ENCODE measurements at regions not wholly inside any gene's neighbourhood (a gene's known extent, or its start where the extent isn't known, plus 50 kb on each side); places are given as distances from the start of the nearest gene placed in this dataset.

DNA sequence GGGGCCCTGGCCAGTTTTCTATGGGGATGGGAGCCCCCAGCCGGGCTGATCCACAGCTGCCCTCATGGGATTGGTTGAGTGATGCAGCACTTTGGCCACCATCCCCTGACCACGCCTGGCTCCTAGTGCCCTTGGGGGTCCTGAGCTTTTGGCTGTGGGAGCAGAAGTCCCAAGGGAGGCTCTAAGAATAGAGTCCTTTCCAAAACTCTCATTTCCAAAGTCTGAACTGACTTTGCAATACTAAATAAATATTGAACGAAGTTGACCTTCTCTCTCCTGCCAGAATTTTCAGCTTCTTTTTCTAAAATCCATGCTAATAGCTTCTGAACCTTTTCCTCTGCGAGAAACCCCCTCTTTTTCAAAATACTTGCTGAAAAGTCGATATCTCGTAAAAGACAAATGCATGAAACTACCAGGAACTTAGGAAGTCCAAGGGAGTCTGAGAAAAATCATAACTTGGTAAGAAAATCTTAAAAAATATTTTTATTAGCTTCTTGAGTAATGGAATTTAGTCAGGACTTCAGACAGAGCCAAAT is 62.7 kb upstream of the IGFBP3 start:
- DNase-seq (ENCODE audit: low spot score) = no peak

DNA sequence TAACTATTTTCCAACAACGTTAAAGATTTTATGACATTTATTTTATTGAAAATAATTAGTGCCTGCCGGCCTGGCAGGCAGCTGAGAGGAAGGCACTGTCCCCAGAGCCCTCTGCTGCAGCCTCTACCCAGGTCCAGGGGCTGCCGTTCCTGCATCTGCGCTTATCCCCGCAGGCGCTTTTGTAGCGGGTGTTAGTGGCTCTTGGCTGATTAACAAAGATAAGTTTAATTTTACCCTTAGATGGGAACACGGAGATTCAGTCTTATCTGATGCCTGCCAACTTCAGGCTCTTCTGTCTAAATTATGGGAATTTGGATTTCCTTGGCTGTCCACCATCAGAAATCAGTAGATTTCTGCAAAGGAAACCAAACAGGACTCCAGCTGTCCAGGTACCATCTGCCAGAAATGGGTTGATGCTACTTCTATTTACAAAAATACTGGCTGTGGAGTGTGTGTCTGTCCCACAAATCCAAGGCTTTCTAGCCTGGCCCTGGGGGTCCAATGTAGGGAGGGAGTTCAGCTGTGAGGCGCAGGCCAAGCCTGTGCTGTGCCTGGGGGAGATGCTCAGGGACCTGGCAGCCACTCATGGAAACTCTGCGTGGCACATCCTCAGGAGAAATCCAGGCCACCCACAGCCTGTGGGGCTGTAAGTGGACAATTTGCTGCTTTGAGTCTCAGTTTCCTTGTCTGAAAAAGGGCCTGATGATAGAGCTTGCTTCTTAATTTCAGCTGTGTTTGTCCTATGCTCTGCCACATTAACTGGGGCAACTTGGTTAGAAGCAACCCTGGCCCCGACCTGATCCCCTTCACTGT is 62.0 kb upstream of the IGFBP3 start:
- no peak for DNase-seq (ENCODE audit: low spot score)

DNA sequence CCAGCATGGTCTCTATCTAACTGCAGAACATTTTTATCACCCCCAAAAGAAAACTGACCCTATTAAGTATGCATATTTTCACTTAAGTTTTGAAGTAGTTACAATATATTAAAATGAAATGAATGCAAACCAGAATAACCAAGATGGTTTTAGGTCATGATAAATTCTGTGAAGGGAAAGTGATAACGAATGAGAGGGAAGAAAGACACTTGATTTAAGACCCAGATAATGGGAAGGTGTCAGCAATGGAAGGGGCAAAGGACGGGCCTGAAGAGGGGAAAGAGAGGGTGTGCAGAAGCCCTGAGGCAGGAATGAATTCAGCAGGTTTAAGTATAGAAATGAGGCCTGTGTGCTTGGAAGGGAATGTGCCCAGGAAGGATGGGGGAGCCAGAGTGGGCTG is 61.1 kb upstream of the IGFBP3 start:
- no peak for DNase-seq (ENCODE audit: low spot score)

DNA sequence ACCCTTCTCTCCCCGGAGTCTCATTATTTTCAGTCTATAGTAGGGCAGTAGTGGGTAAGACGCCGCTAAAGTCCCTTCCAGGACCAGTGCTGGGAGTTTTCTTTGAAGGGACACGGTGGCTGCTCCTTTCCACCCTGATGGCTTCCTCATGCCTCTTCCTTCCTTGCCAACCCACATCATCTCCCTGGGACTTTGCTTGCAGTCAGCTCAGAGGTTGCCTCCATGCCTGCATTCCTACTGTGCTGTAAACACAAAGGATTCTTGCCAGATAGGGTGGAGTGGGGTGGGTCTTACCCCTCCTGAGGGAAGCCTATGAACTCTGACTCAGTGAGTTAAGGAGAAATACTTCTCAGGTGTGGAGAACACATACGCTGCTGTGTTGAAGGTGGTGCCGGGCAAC is 59.9 kb upstream of the IGFBP3 start:
- DNase-seq (ENCODE audit: low spot score) = no peak

DNA sequence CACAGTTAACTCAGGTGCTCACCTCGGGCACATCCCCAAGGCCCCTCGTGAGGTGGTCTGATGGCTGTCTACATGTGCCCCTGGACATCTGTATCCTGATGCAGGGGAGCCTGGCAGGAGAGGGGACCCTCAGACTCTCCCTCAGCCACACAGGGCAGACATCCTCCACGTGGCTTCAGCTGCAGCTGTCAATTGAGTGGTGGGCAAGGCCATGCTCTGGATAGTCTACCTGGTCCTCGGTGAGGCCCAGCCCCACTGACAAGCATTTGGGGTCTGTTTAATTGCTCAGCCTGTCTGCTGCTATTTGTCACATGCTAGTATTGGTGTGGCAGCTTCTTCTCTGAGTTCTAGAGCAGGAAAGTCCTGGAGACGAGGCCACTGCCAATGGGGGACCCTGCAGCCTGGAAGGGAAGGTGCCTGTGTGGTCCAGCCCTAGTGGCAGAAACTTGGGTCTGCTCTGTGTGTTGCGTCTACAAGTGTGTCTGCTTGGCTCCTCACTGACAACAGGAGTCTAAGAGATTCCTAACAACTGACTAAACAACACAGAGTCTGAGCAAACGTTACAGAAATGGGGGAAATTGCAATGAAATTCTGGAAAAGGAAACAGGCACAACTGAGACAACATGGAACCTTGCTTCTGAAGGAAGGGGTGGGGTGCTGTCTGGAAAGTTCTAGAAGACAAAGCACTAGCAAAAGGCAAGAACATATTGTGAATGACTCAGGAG is 59.3 kb upstream of the IGFBP3 start:
- no peak for DNase-seq (ENCODE audit: low spot score)

DNA sequence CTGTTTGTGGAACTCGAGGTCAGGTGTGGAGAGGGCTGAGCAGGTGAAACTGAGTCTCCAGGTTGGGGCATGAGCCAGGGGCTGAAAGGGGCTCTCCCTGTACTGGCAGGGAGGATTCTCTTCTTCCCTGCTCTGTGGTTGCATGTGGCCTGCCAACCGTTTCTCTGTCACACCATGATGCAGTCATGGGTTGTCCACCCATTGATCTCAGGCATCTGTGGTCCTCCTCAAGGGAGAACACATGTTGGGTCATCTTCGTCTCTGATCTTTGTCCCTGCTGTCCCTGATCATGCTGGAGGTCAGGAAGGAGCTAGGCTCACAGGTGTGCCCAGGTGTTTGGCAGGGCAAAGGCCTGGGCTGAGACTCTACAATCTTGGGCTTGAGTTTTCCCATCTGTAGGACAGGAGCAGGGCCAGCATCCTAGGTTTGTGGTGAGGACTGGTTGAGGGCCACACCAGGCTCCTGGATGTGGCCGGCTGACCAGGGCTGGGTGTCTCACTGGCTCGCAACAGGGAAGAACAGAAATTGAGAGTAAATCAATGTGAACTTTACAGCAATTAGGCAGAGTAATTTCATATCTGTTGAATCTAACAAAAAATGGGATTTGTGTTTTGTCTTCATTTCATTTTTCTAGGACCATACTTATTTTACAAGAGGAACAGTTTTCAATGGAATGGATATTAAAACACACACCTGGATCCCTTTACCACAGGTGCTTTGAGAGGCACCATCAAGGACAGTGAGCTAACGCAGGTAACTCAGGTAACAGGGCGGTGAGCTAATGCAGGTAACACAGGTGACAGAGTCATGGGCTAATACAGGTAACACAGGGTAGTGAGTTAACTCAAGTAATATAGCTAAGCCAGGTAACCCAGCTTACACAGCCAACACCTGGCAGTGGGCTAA is 58.5 kb upstream of the IGFBP3 start:
- DNase-seq (ENCODE audit: low spot score) = no peak

DNA sequence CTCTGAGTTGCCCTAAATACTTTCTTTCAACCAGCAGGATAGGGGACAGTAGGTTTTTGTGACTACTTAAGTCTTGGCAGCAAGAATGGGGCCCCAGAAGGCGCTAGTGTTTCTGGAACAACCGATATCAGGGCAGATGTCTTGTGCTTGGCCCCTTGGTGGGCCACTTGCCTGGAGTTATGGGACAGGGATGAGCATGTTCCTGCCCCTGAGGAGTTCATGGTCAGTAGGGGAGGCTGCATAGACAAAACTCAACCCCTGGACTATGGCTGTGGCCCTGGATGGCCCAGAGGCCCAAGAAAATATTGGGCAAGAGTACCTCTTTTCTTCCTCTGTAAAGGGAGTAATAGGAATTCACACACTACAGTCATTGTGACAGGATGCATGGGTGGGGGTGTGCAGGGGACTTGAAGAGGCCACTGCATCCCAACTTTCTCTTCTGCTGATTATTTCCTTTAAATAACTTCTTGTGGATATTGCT is 57.7 kb upstream of the IGFBP3 start:
- DNase-seq (ENCODE audit: low spot score) = no peak

DNA sequence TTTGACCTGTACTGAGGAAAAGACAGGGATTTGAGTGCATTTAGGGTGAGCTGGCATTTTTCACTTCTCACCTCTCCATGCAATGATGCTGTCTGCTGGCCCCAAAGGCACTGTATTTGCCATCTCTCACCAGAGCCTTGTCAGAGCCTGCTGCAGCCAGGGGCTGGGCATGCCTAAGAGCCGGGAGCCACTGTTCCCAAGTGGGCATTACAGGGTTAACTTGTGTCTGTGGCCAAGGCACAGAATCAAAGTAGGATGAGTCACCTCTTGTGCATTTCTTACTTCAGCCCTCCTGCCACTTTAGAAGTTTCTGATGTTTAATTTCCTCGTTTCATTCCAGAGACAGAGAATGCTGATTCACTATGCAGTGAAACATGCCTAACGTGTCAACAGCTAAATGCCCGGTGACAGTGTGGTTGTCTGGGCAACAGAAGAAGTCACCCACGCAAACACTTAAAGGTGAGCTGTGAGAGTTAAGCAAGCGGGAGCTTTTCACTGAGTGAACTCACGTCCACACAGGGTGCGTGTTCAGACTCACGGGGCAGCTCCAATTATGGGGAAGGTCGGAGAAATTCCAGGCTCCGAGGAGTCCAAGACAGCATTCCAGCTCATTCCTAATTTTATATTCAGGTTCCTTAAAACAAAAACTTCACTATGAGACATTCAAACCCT is 57.1 kb upstream of the IGFBP3 start:
- DNase-seq (ENCODE audit: low spot score) = peak; percentile 19

DNA sequence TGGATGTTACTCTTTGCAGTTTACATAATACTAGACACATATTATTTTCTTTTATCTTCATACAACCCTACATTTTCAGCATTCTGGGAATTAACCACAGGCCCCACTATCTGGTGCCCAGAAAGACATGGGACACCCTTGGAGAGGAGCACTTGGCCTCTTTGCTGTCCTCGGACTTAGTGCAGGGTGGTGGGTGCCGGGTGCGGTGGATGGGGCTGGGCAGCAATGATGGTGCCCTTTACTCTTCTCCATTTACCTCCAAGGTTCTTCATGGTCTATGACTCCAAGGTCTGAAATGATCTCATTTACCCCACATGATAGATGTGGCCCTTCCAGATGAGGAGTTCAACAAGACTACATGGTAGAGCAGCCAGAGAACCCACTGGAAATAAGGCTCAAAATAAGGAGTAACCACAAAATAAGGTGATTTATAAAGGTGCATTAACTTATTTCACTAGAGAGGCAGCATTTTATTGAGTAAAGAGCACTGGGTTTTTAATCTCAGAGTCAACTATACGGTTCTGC is 56.2 kb upstream of the IGFBP3 start:
- no peak for DNase-seq (ENCODE audit: low spot score)

DNA sequence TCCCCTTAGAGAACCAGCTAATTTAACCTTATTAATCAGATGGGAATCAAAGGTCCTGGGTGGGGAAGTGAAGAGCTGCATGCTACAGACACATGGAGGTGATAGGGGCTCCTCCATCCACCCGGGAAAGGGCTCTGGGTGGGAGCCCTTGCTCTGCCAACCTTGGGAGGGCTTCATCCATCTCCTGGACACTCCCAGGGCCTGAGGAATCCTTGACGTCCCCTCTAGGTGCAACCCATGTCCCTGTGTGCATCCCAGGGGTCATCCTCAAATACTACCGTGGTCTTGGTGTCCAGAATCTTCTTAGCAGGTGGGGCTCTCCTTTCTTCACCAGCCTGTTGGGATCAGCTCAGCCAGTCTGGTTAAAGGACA is 55.4 kb upstream of the IGFBP3 start:
- no peak for DNase-seq (ENCODE audit: low spot score)

DNA sequence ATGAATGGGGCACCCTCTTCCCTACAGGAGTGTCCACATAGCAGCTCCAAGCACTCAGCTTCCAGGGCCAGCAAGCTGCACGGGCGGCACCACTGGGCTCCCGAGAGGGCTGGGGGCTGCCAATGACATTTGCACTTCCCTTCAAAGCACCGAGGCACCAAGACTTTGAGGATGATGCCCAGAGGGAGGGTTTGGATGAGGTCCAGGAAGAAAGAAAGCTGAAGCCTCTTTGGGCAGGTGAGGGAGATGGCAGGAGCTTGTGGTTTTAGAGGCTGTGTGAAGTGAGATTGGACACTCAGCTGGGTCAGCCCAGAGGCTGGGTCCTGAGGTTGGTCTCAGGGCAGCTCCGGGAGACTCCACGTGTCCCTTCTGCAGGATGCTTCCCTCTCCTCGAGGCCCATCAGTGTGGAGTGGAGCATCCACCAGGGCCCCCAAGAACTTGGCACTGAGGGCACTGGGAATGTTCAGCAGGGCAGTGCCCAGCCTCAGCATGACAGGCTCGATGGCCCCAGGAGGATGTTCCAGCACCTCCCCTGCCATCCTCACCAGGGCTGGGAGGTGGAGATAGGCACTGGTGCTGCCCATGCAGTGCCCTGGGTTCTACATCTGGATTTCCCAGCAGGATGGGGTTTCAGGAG is 54.9 kb upstream of the IGFBP3 start:
- no peak for DNase-seq (ENCODE audit: low spot score)

DNA sequence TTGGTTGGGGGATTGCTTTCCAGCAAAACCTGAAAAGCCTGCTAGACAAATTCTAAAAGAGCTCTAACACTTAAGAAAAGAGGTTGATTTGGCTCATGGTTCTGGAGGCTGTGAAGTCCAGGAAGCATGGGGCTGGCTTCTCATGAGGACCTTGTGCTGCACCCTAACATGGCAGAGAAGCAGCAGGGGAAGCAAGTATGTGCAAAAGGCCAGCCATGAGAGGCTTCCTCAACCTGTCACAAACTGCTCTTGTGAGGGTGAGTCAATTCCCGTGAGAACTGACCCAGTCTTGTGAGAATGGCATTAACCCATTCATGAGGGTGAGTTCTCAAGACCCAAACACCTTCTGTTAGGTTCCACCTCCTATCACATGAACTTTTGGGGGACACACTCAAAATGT is 54.3 kb upstream of the IGFBP3 start:
- DNase-seq (ENCODE audit: low spot score) = no peak

DNA sequence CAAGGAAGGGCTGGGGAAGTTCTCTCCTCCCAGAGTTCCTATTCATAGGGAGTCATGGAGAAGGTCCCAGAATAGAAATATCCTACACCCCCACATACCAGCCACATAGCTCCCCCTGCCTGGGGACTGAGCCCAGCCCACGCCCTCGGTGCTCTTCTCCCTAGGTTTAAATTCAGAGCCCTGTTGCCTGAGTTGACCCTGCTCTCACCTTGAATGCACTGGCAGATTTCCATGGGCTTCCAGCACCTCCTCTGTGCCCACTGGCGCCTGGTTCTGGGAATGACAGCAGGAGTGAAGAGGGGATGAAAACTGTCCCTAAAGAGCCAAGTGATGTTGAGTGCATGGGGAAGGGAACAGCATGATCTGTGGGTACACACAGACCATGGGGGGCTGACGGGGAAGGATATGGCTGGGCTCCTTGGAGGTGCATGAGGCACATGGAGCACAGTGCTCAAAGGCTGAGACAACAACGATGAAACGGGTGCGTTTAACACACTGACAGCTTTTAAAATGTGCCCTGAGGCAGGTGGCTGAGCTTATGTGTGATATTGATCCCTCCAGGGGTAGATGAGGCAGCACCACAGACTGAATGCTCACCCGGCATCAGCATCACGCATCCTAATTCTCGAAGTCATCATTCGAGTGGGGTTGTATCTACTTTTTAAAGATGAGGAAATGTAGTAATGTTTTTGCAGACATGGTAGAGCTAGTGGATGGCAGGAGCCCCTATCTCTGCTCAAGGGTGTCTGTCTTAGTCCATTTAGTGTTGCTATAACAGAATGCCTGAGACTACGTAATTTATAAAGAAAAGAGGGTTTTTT is 53.7 kb upstream of the IGFBP3 start:
- no peak for DNase-seq (ENCODE audit: low spot score)

DNA sequence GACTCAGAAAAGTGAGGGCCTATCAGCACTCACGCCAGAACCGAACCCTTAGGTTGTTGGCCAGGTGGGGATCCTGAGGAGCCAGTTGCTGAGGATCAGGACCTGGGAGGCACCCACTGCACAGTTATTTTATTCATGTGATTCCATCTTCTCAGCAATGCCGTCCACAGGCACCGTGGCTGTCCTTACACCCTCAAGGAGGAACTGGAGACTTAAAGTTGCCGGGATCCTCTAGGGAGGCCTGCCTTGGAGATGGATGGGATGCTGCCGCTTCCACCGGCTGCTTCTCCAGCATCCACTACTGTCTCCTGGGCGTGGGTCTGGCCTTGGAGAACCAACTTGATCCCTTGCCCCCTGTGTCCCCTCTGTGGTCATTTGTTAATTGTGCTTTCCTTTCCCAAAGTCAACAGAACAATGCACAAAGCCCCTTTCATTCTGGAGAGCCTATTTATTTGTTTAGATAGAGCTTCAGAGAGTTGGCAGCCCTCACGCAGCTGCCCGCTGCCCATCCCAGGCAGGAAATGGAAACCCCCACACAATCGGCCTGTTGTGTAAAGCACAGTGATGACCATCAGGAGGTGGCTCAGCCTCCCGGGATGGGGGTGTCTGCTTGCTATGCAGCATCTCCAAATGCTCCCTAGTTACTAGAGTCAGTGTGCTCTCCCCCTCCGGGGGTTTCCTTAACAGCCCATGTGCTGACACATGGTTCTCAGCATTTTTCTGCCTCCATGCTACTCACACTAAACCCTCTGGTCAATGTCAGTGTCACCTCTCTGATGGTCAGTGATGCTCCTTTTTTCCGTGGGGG is 52.9 kb upstream of the IGFBP3 start:
- DNase-seq (ENCODE audit: low spot score) = no peak

DNA sequence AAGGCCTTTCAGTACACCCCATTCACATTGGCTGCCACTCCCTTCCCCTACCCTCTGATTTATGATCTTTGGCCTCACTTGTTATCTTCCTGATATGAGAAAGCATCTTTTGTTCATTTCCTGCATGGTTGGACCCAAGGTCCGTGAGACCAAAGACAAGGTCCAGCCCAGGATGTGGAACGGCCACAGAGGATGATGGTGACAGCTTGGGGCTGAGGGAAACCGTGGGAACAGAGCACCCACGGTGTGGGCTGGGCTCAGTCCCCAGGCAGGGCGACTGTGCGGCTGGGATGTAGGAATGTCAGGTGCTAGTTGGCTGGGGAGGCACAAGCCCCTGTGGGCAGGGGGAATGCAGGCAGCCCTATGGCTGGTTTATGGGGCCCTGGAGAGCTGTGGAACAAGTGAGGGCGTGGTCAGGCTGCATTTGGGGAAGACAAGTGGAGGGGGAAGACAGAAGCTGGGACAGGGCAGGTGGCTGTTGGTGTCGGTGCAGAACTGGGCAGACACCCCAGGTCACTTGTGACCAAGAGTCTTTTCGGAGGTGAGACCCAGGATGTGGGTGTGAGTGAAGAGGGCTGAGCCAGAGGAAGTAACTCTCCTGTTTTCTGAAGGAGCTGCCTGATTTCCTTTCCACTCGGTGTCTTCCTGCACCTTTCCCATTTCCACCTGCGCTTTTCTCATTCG is 51.7 kb upstream of the IGFBP3 start:
- DNase-seq (ENCODE audit: low spot score) = no peak

DNA sequence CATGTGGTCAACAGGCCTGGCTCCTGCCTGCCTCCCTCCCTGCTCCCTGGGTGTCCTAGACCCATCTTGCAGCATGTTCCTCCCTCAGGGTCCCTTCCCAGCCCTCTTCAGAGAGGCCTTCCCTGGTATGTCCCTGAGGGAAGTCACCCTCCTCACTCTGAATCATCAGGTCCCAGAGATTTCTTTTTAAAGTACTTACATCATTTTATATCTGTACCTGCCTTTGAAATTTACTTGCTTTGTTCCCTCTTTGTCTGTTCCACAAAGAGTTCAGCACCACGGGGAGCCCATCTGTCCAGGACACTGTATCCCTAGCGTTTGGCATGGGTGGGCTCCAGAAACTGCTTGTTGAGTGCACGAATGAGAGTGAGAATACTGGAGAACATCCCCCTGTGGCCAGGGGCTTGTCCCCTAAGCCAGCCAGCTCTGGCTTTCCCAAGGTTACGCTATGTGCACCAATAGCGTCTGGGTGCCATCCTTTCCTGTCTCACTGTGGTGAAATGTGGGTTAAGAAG is 50.6 kb upstream of the IGFBP3 start:
- DNase-seq (ENCODE audit: low spot score) = no peak

DNA sequence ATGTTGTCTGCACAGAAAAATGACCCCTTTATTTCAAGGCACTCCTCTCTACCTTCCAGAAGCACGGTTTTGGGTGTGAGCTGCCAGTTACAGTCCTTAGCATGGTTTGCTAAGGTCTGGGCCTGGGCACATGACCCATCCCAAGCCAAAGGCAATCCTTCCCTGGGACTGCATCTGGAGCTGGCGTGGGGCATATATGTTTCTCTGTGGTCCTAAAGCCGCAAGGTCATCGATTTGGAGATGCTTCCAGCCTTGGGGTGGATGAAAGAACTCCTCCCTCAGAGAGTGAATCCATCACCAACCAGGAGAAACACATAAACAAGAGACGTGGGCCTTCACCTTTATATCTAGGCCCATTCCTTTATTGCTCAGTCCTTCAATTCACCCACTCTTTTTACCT is 50.1 kb upstream of the IGFBP3 start:
- no peak for DNase-seq (ENCODE audit: low spot score)
